GM10266 (cell line): ENCODE measurements at regions not wholly inside any gene's neighbourhood (a gene's known extent, or its start where the extent isn't known, plus 50 kb on each side); places are given as distances from the start of the nearest gene placed in this dataset.

Experiments used
- DNase-seq: peaks from one replicate; pipeline ENCODE4 v3.0.0; 2012; ENCODE audit errors: extremely low spot score
- CTCF ChIP-seq: IDR thresholded peaks from 2 replicates; pipeline ENCODE4 v1.5.1; 2012; ENCODE audit warnings: mild to moderate bottlenecking, low read depth; ENCODE audit not compliant: control insufficient read depth, insufficient read depth; ENCODE audit errors: missing control alignments

- DNase-seq, result no peak
- TF ChIP-seq CTCF, result no peak
These were observed 295.7 kb downstream of the KCNJ2 start for GRCh38 chr17:70464995-70465394.

GRCh38 chr17:70468661-70469060, 299.3 kb downstream of the KCNJ2 start:
- no peak for DNase-seq
- no peak for TF ChIP-seq CTCF

GRCh38 chr17:70473049-70473448, 303.7 kb downstream of the KCNJ2 start:
- TF ChIP-seq CTCF, result no peak

GRCh38 chr17:70476368-70476767, 307.0 kb downstream of the KCNJ2 start:
- no peak for TF ChIP-seq CTCF
- DNase-seq, result no peak

More at GRCh38 chr17:70473049-70473448, 303.7 kb downstream of the KCNJ2 start:
- no peak for DNase-seq

GRCh38 chr17:70478902-70479301, 309.6 kb downstream of the KCNJ2 start:
- no peak for DNase-seq
- no peak for TF ChIP-seq CTCF

GRCh38 chr17:70479779-70480178, 310.4 kb downstream of the KCNJ2 start:
- DNase-seq, result no peak
- no peak for TF ChIP-seq CTCF

- no peak for TF ChIP-seq CTCF
- no peak for DNase-seq
These were observed 314.3 kb downstream of the KCNJ2 start for GRCh38 chr17:70483624-70484023.
